ENCODE measurements at regions not wholly inside any gene's neighbourhood (a gene's known extent, or its start where the extent isn't known, plus 50 kb on each side); places are given as distances from the start of the nearest gene placed in this dataset.

- H3K9me3 ChIP-seq, result no peaks in the 10 kb centered on the region
- ATAC-seq, result no peak
- H3K4me1 ChIP-seq, result no peaks in the 10 kb centered on the region
- no peak overlapping the region for H3K27ac ChIP-seq
- TF ChIP-seq CTCF (IDR thresholded peaks at IDR 0.05) (no peak), EP300 (IDR thresholded peaks at IDR 0.05) (no peak), POLR2AphosphoS5 (IDR thresholded peaks at IDR 0.05) (no peak), POLR2A (IDR thresholded peaks at IDR 0.05) (no peak)
- H3K4me3 ChIP-seq, result no peak overlapping the region
- 82 to 90% methylated on average over 10 of the region's 10 CpGs for WGBS, 2 donors (ENCODE audit: low coverage in 1 of 2)
- H3K27me3 ChIP-seq, result peaks cover 13% of the 10 kb centered on the region
- H3K36me3 ChIP-seq, result no peaks in the 10 kb centered on the region
These were observed 254.6 kb downstream of the BUD13 start for GRCh38 chr11:116518141-116518540.

GRCh38 chr11:116517584-116517983 lies 255.2 kb downstream of the BUD13 start:
- TF ChIP-seq CTCF (IDR thresholded peaks at IDR 0.05) (no peak), EP300 (IDR thresholded peaks at IDR 0.05) (no peak), POLR2A (IDR thresholded peaks at IDR 0.05) (no peak), POLR2AphosphoS5 (IDR thresholded peaks at IDR 0.05) (no peak)
- Histone ChIP-seq H3K9me3 (no peaks in the 10 kb centered on the region), H3K36me3 (no peaks in the 10 kb centered on the region), H3K27me3 (peaks cover 18% of the 10 kb centered on the region), H3K27ac (no peak overlapping the region), H3K4me3 (no peak overlapping the region), H3K4me1 (no peaks in the 10 kb centered on the region)
- no peak for ATAC-seq
- WGBS, 2 donors (ENCODE audit: low coverage in 1 of 2), result 54 to 60% methylated on average over 3 to 6 of the region's 6 CpGs

- no peak for ATAC-seq
- H3K9me3 ChIP-seq, result no peaks in the 10 kb centered on the region
- H3K4me3 ChIP-seq, result no peak overlapping the region
- no peaks in the 10 kb centered on the region for H3K4me1 ChIP-seq
- TF ChIP-seq CTCF (IDR thresholded peaks at IDR 0.05) (no peak), POLR2AphosphoS5 (IDR thresholded peaks at IDR 0.05) (no peak), EP300 (IDR thresholded peaks at IDR 0.05) (no peak), POLR2A (IDR thresholded peaks at IDR 0.05) (no peak)
- no peaks in the 10 kb centered on the region for H3K36me3 ChIP-seq
- no peak overlapping the region for H3K27ac ChIP-seq
- H3K27me3 ChIP-seq, result peaks cover 22% of the 10 kb centered on the region
- 79 to 83% methylated on average over 2 to 3 of the region's 4 CpGs for WGBS, 2 donors (ENCODE audit: low coverage in 1 of 2)
These were observed 255.7 kb downstream of the BUD13 start for GRCh38 chr11:116517077-116517476.

- H3K27ac ChIP-seq, result no peak overlapping the region
- no peaks in the 10 kb centered on the region for H3K9me3 ChIP-seq
- 63 to 67% methylated on average over 1 to 3 of the region's 7 CpGs for WGBS, 2 donors (ENCODE audit: low coverage in 1 of 2)
- peaks cover 28% of the 10 kb centered on the region for H3K27me3 ChIP-seq
- H3K36me3 ChIP-seq, result no peaks in the 10 kb centered on the region
- TF ChIP-seq EP300 (IDR thresholded peaks at IDR 0.05) (no peak), POLR2A (IDR thresholded peaks at IDR 0.05) (no peak), CTCF (IDR thresholded peaks at IDR 0.05) (no peak), POLR2AphosphoS5 (IDR thresholded peaks at IDR 0.05) (no peak)
- no peak overlapping the region for H3K4me3 ChIP-seq
- ATAC-seq, result no peak
- no peaks in the 10 kb centered on the region for H3K4me1 ChIP-seq
These were observed 257.1 kb downstream of the BUD13 start for GRCh38 chr11:116515664-116516184.

- Histone ChIP-seq H3K4me3 (no peak overlapping the region), H3K36me3 (no peaks in the 10 kb centered on the region), H3K4me1 (no peaks in the 10 kb centered on the region), H3K9me3 (no peaks in the 10 kb centered on the region), H3K27ac (no peak overlapping the region), H3K27me3 (peaks cover 32% of the 10 kb centered on the region)
- TF ChIP-seq POLR2A (IDR thresholded peaks at IDR 0.05), result no peak
- 43 to 45% methylated on average over 6 to 7 of the region's 8 CpGs for WGBS, 2 donors (ENCODE audit: low coverage in 1 of 2)
- no peak for ATAC-seq
These were observed 258.9 kb downstream of the BUD13 start for GRCh38 chr11:116513894-116514293.

All from gastroesophageal sphincter (tissue), 4 donors.